Heart right ventricle (tissue), 16 donors: ENCODE measurements at regions not wholly inside any gene's neighbourhood (a gene's known extent, or its start where the extent isn't known, plus 50 kb on each side); places are given as distances from the start of the nearest gene placed in this dataset.
A peak's percentile ranks its signal among the peaks of the same experiment; 100 is the strongest.

Experiments
- ATAC-seq, 8 donors: fragments of 200-7000 bp; cut with Tn5 transposase; one replicate each; pipeline ENCODE4 v1.9.1; 2020; ENCODE audit warnings: mild to moderate bottlenecking in 8 of 8, moderate library complexity in 8 of 8, moderate number of reproducible peaks in 1 of 8
- DNase-seq, 2 donors: peaks; one replicate each; pipeline ENCODE4 v3.0.0-alpha.2; 2020
- H3K27ac ChIP-seq, 10 donors: fragments of 200-600 bp; sonication (generic) in 2 of 10; one replicate each; pipeline versions ENCODE4 v1.5.0 to v1.8.0; 2020 to 2022; ENCODE audit warnings: mild to moderate bottlenecking in 3 of 10
- H3K27me3 ChIP-seq, 7 donors: fragments of 200-600 bp; one replicate each; pipeline ENCODE4 v1.8.0; 2021 to 2022; ENCODE audit warnings: mild to moderate bottlenecking in 2 of 7
- H3K36me3 ChIP-seq, 9 donors: fragments of 200-600 bp; sonication (generic) in 1 of 9; one replicate each; pipeline versions ENCODE4 v1.5.0 to v1.8.0; 2020 to 2022; ENCODE audit warnings: mild to moderate bottlenecking in 2 of 9
- H3K4me1 ChIP-seq, 9 donors: fragments of 200-600 bp; sonication (generic) in 1 of 9; one replicate each; pipeline versions ENCODE4 v1.5.0 to v1.8.0; 2020 to 2022; ENCODE audit warnings: mild to moderate bottlenecking in 4 of 9
- H3K4me3 ChIP-seq, 10 donors: fragments of 200-600 bp; sonication (generic) in 2 of 10; one replicate each; pipeline versions ENCODE4 v1.5.0 to v1.8.0; 2020 to 2022; ENCODE audit warnings: mild to moderate bottlenecking in 7 of 10, moderate library complexity in 2 of 10
- H3K9me3 ChIP-seq, 11 donors: fragments of 200-600 bp in 10 of 11; sonication (generic) in 2 of 11; one replicate each; pipeline versions ENCODE4 v1.5.0 to v1.8.0; 2013 to 2022; ENCODE audit warnings: mild to moderate bottlenecking in 2 of 11, control low read depth in 1 of 11, moderate library complexity in 1 of 11
- CTCF ChIP-seq, 9 donors: fragments of 200-600 bp; sonication (generic) in 2 of 9; IDR thresholded peaks; one replicate each; pipeline versions ENCODE4 v1.5.0 to v1.8.0; 2021 to 2022; ENCODE audit warnings: antibody characterized with exemption in 9 of 9, mild to moderate bottlenecking in 5 of 9, moderate library complexity in 1 of 9
- WGBS, 2 donors: extraction: QIAGEN DNeasy Blood & Tissue Kit; methylation state at CpG; one replicate each; pipeline ENCODE4 v1.1.7; 2013; ENCODE audit warnings: inconsistent platforms in 1 of 2; 5-methylcytosine and 5-hydroxymethylcytosine counted together
- intact Hi-C, 10 donors: fragments of 100-400 bp; cut with DNase I; formaldehyde crosslinking; loops; one replicate each; pipeline versions ENCODE4 v1.11.1 to v1.14.2; 2022
- donor health status: Arrhythmogenic right ventricular cardiomyopathy.
- donor health status: ischemic (EF 13 %, LVEDD 7.1; RV severe dilation, severe dysfunction).
- donor health status: healthy with polysubstance abuse.
- donor health status: DM: no; HTN: yes; CAD: no.
- donor health status: DM: no; HTN: no; CAD: no.
- donor health status: ischemic (EF 25% LVEDD 6.9; RV normal size, moderate dysfunction).
- donor health status: ischemic (EF 25% LVEDD 5.7; RV mildly dilated, moderate dysfunction).
- donor health status: healthy.
- donor health status: DM: yes; HTN: yes; CAD: no.
- donor health status: Ischemic cardiomyopathy.
- donor health status: ischemic (EF 35%, LVEDD 5.7; RV mildly dilated, moderate dysfunction).
- donor health status: nonischemic (EF 11% LVEDD 7.7; RV severe dilation, severe dysfunction).
- donor health status: DM: yes; HTN: yes; CAD: no.
- donor health status: PGD.
- donor health status: ischemic (EF 29% LVEDD 5.4; RV normal size, mild dysfunction).
- donor health status: nonischemic (EF 23%, LVEDD 6.1; RV moderate dilation, normal function).

DNA sequence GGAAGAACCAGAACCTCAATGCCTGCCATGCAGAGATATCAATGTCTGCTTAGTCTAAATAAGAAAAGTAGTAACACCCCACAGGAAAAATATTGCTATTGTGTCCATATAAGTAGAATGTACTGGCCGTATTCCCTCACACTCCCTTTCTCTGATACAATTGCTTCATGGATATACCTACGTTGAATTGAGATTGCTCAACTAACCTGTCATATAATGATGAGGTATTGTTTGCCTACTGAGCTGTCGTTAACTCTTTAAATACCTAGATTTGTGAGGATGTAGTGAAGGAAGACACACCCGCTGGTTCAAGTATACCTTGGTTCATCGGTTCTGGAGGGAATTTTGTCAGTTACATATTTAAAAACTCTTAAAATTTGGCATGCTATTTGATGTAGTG, 480.7 kb upstream of the TCF4 start:
- peaks cover 0 to 32% (median 8%) of the 10 kb centered on the region in 9 donors for H3K4me1 ChIP-seq
- TF ChIP-seq CTCF (IDR thresholded peaks at IDR 0.05), result no peak
- WGBS, 2 donors, result 78 to 80% methylated on average over 5 of the region's 5 CpGs
- H3K36me3 ChIP-seq, result no peaks in the 10 kb centered on the region
- H3K27ac ChIP-seq, result peak overlapping the region in 4 of 10 donors; percentile 35 to 81 (median 55)
- no peaks in the 10 kb centered on the region for H3K27me3 ChIP-seq
- ATAC-seq, result no peak
- no peak for DNase-seq
- intact Hi-C loops, result no loop called here
- peaks cover 0 to 26% (median 2%) of the 10 kb centered on the region in 11 donors for H3K9me3 ChIP-seq
- no peak overlapping the region for H3K4me3 ChIP-seq

- 59% methylated on average over 2 of the region's 2 CpGs for WGBS, 2 donors
- Histone ChIP-seq H3K4me3 (no peak overlapping the region), H3K9me3 (peaks cover 0 to 21% (median 2%) of the 10 kb centered on the region in 11 donors), H3K4me1 (peaks cover 0 to 32% (median 8%) of the 10 kb centered on the region in 9 donors), H3K27me3 (no peaks in the 10 kb centered on the region), H3K36me3 (no peaks in the 10 kb centered on the region), H3K27ac (peak overlapping the region in 8 of 10 donors; percentile 17 to 81 (median 38))
- DNase-seq, result peak in 1 of 2 donors; percentile 36
- peak in 7 of 8 donors; percentile 29 to 64 (median 48) for ATAC-seq
- TF ChIP-seq CTCF (IDR thresholded peaks at IDR 0.05), result no peak
- intact Hi-C loops, result no loop called here
These were observed 480.1 kb upstream of the TCF4 start for GRCh38 chr18:56067969-56068671.

DNA sequence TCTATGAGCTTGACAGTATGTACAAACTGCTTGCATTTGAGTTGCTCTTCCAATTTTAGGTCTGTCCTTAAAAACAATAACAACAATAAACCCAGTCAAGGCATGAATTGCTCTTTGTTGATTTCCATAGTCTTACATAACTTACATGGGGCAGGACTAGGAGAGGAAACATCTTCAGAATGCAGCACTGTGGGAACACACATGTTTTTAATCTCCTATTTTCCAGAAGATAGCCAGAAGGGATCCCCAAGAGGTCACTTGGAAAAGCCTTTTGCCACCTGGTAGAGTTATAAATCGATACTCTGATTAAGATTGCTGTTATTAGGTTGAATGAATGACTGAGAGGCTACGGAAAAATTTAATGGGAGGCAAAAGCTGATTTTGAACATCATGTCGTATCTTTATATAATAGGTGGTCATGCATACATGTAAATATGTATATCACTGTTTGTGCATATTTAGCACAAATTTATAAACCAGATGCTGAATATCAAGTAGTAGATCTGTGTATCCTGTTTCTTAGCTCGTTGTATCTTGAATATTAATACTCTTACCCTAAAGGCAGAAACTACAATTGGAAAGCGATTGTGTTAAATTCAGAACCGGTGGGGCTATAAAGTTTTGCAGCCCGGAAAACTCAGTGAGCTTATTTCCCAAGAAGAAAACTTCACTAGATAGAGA, 479.4 kb upstream of the TCF4 start:
- peaks cover 0 to 32% (median 8%) of the 10 kb centered on the region in 9 donors for H3K4me1 ChIP-seq
- H3K9me3 ChIP-seq, result peaks cover 0 to 14% (median 2%) of the 10 kb centered on the region in 11 donors
- intact Hi-C loops, result no loop called here
- peak in 6 of 8 donors; percentile 67 to 89 (median 82) for ATAC-seq
- no peak overlapping the region for H3K4me3 ChIP-seq
- WGBS, 2 donors, result 44 to 52% methylated on average over 7 of the region's 7 CpGs
- DNase-seq, result no peak
- peak overlapping the region in 8 of 10 donors; percentile 23 to 81 (median 41) for H3K27ac ChIP-seq
- no peaks in the 10 kb centered on the region for H3K36me3 ChIP-seq
- H3K27me3 ChIP-seq, result no peaks in the 10 kb centered on the region
- TF ChIP-seq CTCF (IDR thresholded peaks at IDR 0.05), result no peak

DNA sequence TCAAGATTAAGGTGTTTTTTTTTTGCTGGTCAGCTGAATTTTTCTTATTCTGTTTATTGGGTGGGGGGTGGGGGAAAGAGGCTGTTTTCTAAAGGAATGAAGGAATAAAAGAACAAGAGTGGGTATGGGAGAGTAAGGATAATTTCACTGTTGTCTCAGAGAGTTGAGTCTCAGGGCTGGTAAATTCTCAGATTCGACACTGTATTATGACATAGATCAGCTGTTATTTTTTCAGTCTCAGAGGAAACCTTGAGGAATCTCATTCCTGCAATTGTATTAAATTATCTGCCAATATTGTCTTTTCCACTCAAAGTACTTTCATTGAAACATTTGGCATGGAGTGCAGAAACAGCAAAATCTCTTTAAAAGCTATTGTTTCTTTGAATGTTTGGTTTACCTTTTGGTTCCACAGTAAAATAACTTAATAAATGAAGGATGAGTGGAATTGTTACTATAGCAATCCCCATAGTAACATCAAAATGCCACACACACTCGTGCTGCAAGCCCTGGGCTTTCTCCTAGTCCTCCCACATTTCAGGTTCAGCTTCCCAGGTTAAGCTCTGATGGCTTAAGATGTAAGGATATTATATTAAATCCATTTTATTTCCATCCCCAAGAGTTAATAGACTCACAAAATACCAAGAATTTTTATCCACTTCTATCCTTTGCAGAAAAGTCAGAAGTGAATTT, 478.7 kb upstream of the TCF4 start:
- Histone ChIP-seq H3K4me3 (no peak overlapping the region), H3K4me1 (peaks cover 0 to 32% (median 8%) of the 10 kb centered on the region in 9 donors), H3K27me3 (no peaks in the 10 kb centered on the region), H3K27ac (peak overlapping the region in 7 of 10 donors; percentile 23 to 81 (median 43)), H3K36me3 (no peaks in the 10 kb centered on the region), H3K9me3 (peaks cover 0 to 8% (median 2%) of the 10 kb centered on the region in 11 donors)
- no peak for TF ChIP-seq CTCF (IDR thresholded peaks at IDR 0.05)
- WGBS, 2 donors, result 29 to 38% methylated on average over 2 of the region's 2 CpGs
- DNase-seq (no peak), ATAC-seq (peak in 4 of 8 donors; percentile 13 to 62 (median 30))
- intact Hi-C loops, result no loop called here
